Osteocyte (in vitro differentiated cells): ENCODE measurements at regions not wholly inside any gene's neighbourhood (a gene's known extent, or its start where the extent isn't known, plus 50 kb on each side); places are given as distances from the start of the nearest gene placed in this dataset.

Experiments used
- DNase-seq: peaks from one replicate; pipeline ENCODE4 v3.0.0; 2021; ENCODE audit warnings: mixed read lengths; ENCODE audit not compliant: unreplicated experiment; ENCODE audit errors: extremely low spot score
- H3K27ac Mint-ChIP-seq: one replicate; pipeline ENCODE4 v1.8.0; 2021; ENCODE audit warnings: mild to moderate bottlenecking, mixed read lengths; ENCODE audit not compliant: unreplicated experiment
- H3K27me3 Mint-ChIP-seq: one replicate; pipeline ENCODE4 v1.8.0; 2021; ENCODE audit warnings: mixed read lengths; ENCODE audit not compliant: unreplicated experiment
- H3K36me3 Mint-ChIP-seq: one replicate; pipeline ENCODE4 v1.8.0; 2021; ENCODE audit warnings: mixed read lengths; ENCODE audit not compliant: unreplicated experiment
- H3K4me1 Mint-ChIP-seq: one replicate; pipeline ENCODE4 v1.8.0; 2021; ENCODE audit warnings: mixed read lengths; ENCODE audit not compliant: unreplicated experiment
- H3K4me3 Mint-ChIP-seq: one replicate; pipeline ENCODE4 v1.8.0; 2021; ENCODE audit warnings: mild to moderate bottlenecking, moderate library complexity, mixed read lengths; ENCODE audit not compliant: unreplicated experiment
- H3K9me3 Mint-ChIP-seq: one replicate; pipeline ENCODE4 v1.8.0; 2021; ENCODE audit warnings: mixed read lengths; ENCODE audit not compliant: unreplicated experiment
- TF ChIP-seq, protein P1 (sequence below): fragments of 200-600 bp; sonication (generic); IDR thresholded peaks from 2 replicates; pipeline ENCODE4 v1.5.0; 2021; ENCODE audit warnings: antibody characterized with exemption, mild to moderate bottlenecking, moderate library complexity

GRCh38 chr5:166517976-166518375 lies 1773.5 kb upstream of the WWC1 start:
- H3K4me3 Mint-ChIP-seq: no peak overlapping the region
- no peaks in the 10 kb centered on the region for H3K4me1 Mint-ChIP-seq
- TF ChIP-seq, protein P1, sequence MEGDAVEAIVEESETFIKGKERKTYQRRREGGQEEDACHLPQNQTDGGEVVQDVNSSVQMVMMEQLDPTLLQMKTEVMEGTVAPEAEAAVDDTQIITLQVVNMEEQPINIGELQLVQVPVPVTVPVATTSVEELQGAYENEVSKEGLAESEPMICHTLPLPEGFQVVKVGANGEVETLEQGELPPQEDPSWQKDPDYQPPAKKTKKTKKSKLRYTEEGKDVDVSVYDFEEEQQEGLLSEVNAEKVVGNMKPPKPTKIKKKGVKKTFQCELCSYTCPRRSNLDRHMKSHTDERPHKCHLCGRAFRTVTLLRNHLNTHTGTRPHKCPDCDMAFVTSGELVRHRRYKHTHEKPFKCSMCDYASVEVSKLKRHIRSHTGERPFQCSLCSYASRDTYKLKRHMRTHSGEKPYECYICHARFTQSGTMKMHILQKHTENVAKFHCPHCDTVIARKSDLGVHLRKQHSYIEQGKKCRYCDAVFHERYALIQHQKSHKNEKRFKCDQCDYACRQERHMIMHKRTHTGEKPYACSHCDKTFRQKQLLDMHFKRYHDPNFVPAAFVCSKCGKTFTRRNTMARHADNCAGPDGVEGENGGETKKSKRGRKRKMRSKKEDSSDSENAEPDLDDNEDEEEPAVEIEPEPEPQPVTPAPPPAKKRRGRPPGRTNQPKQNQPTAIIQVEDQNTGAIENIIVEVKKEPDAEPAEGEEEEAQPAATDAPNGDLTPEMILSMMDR: no peak
- no peak for DNase-seq
- no peak overlapping the region for H3K27ac Mint-ChIP-seq
- peaks cover 15% of the 10 kb centered on the region for H3K9me3 Mint-ChIP-seq
- H3K27me3 Mint-ChIP-seq: no peaks in the 10 kb centered on the region
- no peaks in the 10 kb centered on the region for H3K36me3 Mint-ChIP-seq

- Mint-ChIP-seq H3K36me3 (no peaks in the 10 kb centered on the region), H3K4me3 (no peak overlapping the region), H3K4me1 (no peaks in the 10 kb centered on the region), H3K9me3 (peaks cover 13% of the 10 kb centered on the region), H3K27me3 (no peaks in the 10 kb centered on the region), H3K27ac (no peak overlapping the region)
- TF ChIP-seq, protein P1: no peak
- no peak for DNase-seq
These were observed 1768.2 kb upstream of the WWC1 start for GRCh38 chr5:166523206-166523605.

DNA sequence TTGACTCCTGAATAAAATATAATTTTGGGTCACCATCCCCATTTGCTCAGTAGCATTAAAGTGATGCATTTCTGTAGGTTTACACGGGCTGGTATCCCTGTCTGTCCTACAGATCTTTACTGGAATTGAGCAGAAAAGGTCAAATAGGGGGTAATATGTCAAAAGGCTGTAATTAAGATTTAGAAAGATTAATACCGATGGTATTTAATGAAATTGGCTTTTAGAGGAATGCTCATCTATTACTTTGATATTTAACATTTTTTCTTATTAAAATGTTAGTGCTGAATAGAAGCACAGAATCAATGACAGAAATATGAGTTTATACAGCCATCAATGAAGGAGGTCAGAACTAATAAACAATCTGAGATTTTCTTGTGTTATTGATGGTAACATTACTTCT lies 1762.2 kb upstream of the WWC1 start:
- TF ChIP-seq, protein P1: no peak
- H3K36me3 Mint-ChIP-seq: no peaks in the 10 kb centered on the region
- no peaks in the 10 kb centered on the region for H3K4me1 Mint-ChIP-seq
- no peak overlapping the region for H3K4me3 Mint-ChIP-seq
- DNase-seq: no peak
- H3K27me3 Mint-ChIP-seq: no peaks in the 10 kb centered on the region
- peaks cover 9% of the 10 kb centered on the region for H3K9me3 Mint-ChIP-seq
- no peak overlapping the region for H3K27ac Mint-ChIP-seq

- Mint-ChIP-seq H3K9me3 (peaks cover 5% of the 10 kb centered on the region), H3K4me1 (no peaks in the 10 kb centered on the region), H3K4me3 (no peak overlapping the region), H3K36me3 (no peaks in the 10 kb centered on the region), H3K27me3 (no peaks in the 10 kb centered on the region), H3K27ac (no peak overlapping the region)
- TF ChIP-seq, protein P1: no peak
- no peak for DNase-seq
These were observed 1758.8 kb upstream of the WWC1 start for GRCh38 chr5:166532456-166533220.

- no peaks in the 10 kb centered on the region for H3K27me3 Mint-ChIP-seq
- H3K9me3 Mint-ChIP-seq: peaks cover 5% of the 10 kb centered on the region
- no peaks in the 10 kb centered on the region for H3K36me3 Mint-ChIP-seq
- no peak for DNase-seq
- H3K4me3 Mint-ChIP-seq: no peak overlapping the region
- TF ChIP-seq, protein P1: no peak
- H3K27ac Mint-ChIP-seq: no peak overlapping the region
- H3K4me1 Mint-ChIP-seq: no peaks in the 10 kb centered on the region
These were observed 1755.8 kb upstream of the WWC1 start for GRCh38 chr5:166535641-166536040.
